ENCODE measurements at regions not wholly inside any gene's neighbourhood (a gene's known extent, or its start where the extent isn't known, plus 50 kb on each side); places are given as distances from the start of the nearest gene placed in this dataset. TPM values are rescaled to one million over a fixed set of nuclear protein-coding genes. Genes with fewer than 3 reads are reported as not detected.
A peak's percentile ranks its signal among the peaks of the same experiment; 100 is the strongest.

DNA sequence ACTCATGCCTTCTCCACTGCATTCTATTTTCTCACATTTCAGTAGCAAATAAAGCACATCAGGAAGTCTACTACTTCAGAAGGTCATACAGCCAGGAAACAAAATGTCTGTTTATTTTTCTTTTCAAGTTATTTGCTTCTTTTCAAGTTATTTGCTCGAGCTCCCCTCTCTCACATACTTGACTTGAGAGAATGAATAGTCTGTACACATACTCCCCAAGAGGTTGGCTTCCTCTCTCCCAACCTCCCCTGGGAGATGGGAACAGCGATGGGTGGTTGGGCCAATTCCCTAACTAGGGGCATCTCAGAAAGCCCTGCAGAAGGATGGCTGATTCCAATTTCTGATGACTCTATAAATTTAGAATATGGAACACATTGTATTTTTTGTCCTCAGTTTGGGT is 64.7 kb upstream of the PTPN13 start:
- no peak for DNase-seq

DNA sequence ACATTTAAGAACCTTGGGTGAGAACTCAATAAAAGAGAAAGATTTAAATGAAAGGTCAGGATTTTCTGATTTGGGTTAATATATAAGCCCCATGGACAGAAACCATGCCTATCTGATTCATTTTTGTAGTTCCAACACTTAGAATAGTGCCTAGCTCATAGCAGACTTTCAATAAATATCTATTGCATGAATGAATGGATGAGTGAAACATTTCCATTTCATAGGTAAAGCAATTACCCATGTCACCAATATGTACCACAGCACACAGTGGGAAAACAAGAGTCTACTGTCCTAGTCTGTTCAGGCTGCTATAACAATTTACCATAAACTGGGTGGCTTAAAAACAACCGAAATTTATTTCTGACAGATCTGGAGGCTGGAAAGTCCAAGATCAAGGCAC is 63.9 kb upstream of the PTPN13 start:
- DNase-seq: no peak

DNA sequence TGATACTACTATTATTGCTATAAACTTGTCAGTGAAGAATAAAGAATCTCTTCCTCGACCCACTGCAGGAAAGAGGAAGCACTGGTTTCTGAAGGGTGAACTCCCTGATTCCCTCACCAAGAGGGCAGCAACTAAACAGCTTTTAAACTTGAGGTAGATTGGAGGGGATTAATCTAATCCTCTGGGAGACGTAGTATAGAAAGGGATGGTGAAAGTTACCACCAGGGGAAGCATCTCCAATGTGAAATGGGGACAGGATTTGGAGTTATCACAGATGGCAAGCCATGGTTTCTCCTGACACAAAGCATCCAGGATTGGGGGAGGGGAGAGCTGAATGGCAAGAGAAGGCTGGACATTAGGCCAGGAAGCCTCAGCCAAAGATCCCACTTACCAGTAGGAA is 62.7 kb upstream of the PTPN13 start:
- DNase-seq: no peak

DNA sequence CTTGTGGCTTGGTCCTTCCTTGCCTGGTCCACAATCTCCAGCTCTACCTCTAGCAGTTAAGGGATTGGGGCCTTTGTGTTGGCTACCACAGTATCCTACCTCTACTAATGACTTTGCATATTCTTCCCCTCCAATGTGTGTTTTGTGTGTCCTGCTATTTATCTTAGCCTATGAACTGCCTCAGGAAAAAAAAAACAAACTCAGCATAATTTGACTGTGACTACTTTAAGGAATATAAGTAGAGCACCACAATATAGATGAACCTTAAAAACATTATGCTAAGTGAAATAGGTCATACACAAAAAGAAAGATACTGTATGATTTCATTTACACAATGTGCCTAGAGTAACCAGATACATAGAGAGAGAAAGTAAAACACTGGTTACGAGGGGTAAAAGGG is 61.3 kb upstream of the PTPN13 start:
- no peak for DNase-seq

DNA sequence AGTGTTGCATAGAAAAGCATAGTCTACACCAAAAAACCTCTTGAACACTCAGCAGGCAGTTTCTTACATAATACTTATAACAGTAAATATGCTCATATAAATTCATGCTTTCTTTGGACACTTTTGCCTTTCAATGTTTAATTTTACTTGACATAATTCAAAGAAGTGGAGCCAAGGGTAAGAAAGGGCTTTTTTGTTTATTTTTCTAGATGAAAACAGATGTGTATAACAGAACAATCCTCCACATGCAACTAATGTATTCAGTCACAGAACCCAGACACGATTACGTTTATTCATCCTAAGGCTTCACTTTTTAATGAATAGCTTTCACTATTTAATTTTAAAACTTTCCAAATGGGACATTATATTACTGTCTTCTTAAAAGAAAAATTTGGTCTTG is 58.0 kb upstream of the PTPN13 start:
- peak; percentile 42 for DNase-seq

DNA sequence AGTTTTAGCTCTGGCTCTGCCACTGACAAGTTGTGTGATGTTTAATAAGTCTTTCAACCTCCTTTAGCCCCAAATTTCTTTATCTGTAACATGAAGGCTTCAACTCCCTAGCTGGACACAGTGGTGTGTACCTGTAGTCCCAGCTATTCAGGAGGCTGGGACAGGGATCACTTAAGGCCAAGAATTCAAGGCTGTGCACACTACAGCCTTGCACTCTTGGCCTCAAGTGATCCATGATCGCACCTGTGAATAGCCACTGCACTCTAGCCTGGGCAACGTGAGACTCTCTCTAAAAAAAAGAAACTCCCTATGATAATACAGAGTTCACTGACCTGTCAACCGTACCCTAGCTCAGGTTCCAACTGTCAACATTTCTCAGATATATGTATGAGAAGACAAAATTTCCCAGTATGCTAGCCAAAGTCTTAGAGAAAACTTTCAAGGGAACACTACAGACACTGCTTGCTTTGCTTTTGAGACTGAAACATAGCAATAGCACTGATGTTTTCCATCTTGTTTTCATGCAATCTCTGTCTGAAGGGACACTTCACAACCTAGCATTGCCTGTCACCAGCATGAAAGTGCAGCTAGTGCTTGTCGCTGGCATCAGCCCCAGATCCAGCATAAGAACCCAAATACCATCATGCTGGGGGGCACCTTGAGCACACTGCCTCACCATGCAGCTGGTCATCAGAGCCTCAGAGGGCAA is 51.6 kb upstream of the PTPN13 start:
- DNase-seq: no peak

DNA sequence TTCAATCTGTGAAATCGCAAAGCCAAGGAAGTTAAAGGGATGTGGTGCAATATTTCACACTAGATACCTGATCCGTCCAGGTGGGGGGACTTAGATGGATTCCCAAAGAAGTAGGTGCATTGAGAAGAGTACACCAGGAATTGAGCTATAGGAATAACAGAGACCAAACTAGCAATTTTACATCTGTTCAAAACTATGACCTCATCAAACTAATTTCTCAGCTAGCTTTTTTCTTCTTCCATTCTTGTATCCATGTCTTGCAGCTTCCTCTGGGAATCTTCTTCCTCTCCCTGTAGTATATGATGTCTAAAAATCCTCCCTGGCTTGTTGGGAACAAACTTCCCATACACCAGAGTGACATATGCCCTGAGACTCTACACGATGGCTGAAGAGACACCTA is 51.0 kb upstream of the PTPN13 start:
- DNase-seq: no peak

DNA sequence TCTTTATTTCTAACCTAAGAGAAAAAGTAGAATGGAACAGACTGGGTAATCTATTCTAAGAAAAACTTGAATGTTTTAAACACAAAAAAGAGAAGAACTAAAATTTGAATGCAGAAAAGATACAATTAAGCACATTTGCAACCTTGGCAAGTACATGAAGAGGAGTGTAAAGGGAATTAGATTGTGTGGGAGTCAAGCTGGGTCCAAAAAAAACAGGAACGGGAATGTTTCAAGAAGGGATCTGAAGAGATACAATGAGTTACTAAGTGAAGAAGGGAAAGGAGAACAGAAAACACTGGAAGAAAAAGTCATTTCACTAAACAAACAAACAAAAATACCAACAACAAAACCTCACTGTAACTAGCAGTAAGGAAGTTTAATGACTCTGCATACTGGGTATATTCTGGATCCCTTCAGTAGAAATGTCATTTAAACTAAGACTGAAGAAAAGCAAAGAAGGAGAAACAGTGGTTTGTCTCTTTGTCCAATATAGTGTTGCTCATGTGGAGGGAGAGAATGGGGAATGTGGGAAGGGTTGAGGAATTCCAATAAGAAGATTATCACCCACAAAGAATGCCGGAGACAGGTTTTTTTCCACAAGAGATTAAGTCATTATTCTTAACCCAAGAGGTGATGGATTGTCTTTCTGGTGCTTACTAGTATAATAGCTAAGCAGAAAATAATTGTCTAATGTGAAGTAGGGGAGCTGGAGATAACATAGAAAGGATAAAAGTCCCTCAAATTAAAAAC is 50.4 kb upstream of the PTPN13 start:
- no peak for DNase-seq

DNA sequence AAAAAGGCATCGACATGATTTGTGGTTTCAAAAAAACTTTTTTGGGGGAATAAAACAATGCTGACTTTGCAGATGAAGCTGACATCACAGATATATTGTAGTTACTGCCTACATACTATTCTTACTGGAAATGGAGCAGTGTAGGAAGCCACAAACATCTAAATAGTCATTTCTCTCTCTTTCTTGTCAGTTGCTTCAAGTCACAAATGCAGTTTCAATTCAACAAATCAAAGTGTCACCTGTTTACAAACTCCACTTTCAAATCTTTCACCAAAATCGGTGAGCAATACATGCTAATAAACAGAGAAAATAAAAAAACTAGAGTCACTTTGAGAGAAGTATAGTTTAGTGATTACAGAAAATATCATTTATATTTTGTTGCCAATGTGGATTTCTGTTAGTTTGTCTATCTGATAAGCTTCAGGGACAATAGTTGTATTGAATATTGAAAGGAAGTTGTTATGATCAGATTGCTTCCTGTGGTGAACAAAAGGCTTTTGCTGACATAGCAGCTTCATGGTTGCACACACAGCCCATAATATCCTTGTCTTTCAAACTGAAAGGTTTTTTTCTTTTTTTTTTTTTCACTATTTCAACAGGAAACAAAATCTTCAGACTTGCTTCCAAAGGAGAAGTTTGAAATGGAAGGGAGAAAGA is 49.7 kb upstream of the PTPN13 start:
- DNase-seq: no peak

Small RNA genes lying in the stretch of these regions (small RNA-seq; reads per million reads assigned to genes)
- gene MIR4452 (ENCODE audit: low replicate concordance): not detected

All from skin of body (tissue), 2 donors.